KMS-11 (cell line): ENCODE measurements at regions not wholly inside any gene's neighbourhood (a gene's known extent, or its start where the extent isn't known, plus 50 kb on each side); places are given as distances from the start of the nearest gene placed in this dataset.

Source experiments
- H2AFZ ChIP-seq: fragments of 200-600 bp; sonication (generic); 2 replicates; pipeline ENCODE4 v1.6.1; 2016; ENCODE audit warnings: antibody characterized with exemption, mixed run types, low read depth
- H3K27ac ChIP-seq: fragments of 200-600 bp; sonication (generic); 2 replicates; pipeline ENCODE4 v1.6.1; 2016; ENCODE audit warnings: mild to moderate bottlenecking, mixed run types
- H3K27me3 ChIP-seq: fragments of 200-600 bp; sonication (generic); 2 replicates; pipeline ENCODE4 v1.6.1; 2017; ENCODE audit warnings: mild to moderate bottlenecking, low read depth, mixed run types, moderate library complexity; ENCODE audit not compliant: insufficient read depth
- H3K36me3 ChIP-seq: fragments of 200-600 bp; sonication (generic); 2 replicates; pipeline ENCODE4 v1.6.1; 2017; ENCODE audit warnings: mild to moderate bottlenecking, mixed run types; ENCODE audit not compliant: insufficient read depth
- H3K4me1 ChIP-seq: fragments of 200-600 bp; sonication (generic); 2 replicates; pipeline ENCODE4 v1.6.1; 2016; ENCODE audit warnings: mild to moderate bottlenecking, low read depth, mixed run types; ENCODE audit not compliant: poor library complexity, severe bottlenecking
- H3K4me2 ChIP-seq: fragments of 200-600 bp; sonication (generic); 2 replicates; pipeline ENCODE4 v1.7.0; 2016; ENCODE audit warnings: mild to moderate bottlenecking, mixed run types
- H3K4me3 ChIP-seq: fragments of 200-600 bp; sonication (generic); IDR thresholded peaks from 2 replicates; pipeline ENCODE4 v1.6.1; 2017; ENCODE audit warnings: low read depth, low read length, mixed read lengths; ENCODE audit not compliant: insufficient read depth
- H3K79me2 ChIP-seq: fragments of 200-600 bp; sonication (generic); 2 replicates; pipeline ENCODE4 v1.6.1; 2016; ENCODE audit warnings: low read depth, mixed run types; ENCODE audit not compliant: insufficient read depth
- H3K9ac ChIP-seq: fragments of 200-600 bp; sonication (generic); 2 replicates; pipeline ENCODE4 v1.6.1; 2016; ENCODE audit warnings: mild to moderate bottlenecking, mixed run types
- H4K20me1 ChIP-seq: fragments of 200-600 bp; sonication (generic); 2 replicates; pipeline ENCODE4 v1.6.1; 2016; ENCODE audit warnings: mild to moderate bottlenecking, mixed run types; ENCODE audit not compliant: insufficient read depth
- TF ChIP-seq, protein P1 (sequence below): fragments of 200-600 bp; sonication (generic); conservative IDR thresholded peaks from 2 replicates; pipeline ENCODE4 v1.6.1; 2017; ENCODE audit warnings: low read depth, mild to moderate bottlenecking, antibody characterized with exemption, low read length, moderate library complexity, mixed read lengths

DNA sequence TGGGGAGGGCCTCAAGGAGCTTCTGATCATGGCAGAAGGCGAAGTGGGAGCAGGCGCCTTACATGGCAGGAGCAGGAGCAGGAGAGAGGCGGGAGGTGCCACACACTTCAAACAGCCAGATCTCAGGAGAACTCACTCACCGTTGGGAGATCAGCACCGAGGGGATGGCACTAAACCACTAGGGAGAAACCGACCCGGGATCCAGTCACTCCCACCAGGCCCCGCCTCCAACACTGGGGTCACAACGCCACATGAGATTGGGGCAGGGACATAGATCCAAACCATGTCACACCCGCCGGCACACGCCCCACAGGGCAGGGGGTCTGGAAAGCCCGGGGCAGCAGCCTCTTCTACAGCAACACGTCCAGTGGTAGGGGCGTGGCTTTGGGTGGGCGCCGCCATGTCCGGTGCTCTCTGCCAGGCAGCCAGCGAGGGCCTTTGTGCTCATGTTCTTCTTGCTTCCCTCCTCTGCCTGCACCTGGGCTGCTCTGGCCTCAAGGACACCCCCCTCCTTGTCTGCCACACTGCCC lies 233.8 kb upstream of the SHH start:
- Histone ChIP-seq H3K9ac (no peak overlapping the region), H3K4me1 (no peaks in the 10 kb centered on the region), H4K20me1 (no peaks in the 10 kb centered on the region), H3K4me2 (no peak overlapping the region), H3K79me2 (no peaks in the 10 kb centered on the region), H3K4me3 (no peak overlapping the region), H2AFZ (no peak overlapping the region), H3K27ac (no peak overlapping the region), H3K36me3 (no peaks in the 10 kb centered on the region), H3K27me3 (peaks cover 4% of the 10 kb centered on the region; the same call in 1 of the 2 replicates)
- TF ChIP-seq, protein P1, sequence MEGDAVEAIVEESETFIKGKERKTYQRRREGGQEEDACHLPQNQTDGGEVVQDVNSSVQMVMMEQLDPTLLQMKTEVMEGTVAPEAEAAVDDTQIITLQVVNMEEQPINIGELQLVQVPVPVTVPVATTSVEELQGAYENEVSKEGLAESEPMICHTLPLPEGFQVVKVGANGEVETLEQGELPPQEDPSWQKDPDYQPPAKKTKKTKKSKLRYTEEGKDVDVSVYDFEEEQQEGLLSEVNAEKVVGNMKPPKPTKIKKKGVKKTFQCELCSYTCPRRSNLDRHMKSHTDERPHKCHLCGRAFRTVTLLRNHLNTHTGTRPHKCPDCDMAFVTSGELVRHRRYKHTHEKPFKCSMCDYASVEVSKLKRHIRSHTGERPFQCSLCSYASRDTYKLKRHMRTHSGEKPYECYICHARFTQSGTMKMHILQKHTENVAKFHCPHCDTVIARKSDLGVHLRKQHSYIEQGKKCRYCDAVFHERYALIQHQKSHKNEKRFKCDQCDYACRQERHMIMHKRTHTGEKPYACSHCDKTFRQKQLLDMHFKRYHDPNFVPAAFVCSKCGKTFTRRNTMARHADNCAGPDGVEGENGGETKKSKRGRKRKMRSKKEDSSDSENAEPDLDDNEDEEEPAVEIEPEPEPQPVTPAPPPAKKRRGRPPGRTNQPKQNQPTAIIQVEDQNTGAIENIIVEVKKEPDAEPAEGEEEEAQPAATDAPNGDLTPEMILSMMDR: no peak

DNA sequence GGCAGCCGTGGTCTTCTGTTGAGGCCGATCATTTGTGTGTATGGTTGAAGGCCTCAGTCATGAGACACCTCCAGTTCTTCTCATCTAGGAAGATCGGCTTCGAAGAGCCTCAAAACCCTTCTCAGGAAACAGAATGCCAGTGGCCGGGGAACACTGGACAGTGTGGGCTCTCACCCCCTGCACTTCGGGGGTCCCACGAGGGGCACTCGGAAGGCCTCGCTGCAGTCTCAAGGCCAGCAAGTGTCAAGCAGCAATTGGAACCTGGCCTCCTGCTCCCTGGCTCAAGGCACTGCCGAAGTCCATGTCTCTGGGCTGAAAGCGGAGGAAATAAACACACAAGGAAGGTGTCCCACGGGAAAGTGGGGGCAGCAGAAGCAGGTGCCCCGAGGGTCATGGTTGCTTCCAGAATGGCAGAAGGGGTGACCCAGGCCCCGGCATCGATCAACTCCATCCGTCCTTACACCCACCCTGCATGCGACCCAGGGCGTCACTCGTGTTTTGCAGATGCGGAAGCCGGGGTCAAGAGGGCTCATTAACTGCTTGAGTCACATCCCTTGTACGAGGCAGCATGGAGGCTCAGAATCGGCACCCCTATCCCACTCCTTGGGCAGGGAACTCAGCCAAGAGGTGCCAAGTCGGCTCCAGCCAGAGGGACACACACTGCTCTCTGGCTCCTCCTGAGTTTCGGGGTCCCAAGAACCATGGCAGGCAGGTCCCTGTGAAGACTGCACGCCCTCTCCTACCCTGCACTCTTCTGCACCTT lies 231.3 kb upstream of the SHH start:
- Histone ChIP-seq H3K27me3 (peaks cover 4% of the 10 kb centered on the region; the same call in 1 of the 2 replicates), H4K20me1 (no peaks in the 10 kb centered on the region), H3K36me3 (no peaks in the 10 kb centered on the region), H3K4me2 (no peak overlapping the region), H3K4me1 (no peaks in the 10 kb centered on the region), H3K4me3 (no peak overlapping the region), H3K27ac (no peak overlapping the region), H3K9ac (no peak overlapping the region), H2AFZ (no peak overlapping the region), H3K79me2 (no peaks in the 10 kb centered on the region)
- TF ChIP-seq, protein P1: no peak

DNA sequence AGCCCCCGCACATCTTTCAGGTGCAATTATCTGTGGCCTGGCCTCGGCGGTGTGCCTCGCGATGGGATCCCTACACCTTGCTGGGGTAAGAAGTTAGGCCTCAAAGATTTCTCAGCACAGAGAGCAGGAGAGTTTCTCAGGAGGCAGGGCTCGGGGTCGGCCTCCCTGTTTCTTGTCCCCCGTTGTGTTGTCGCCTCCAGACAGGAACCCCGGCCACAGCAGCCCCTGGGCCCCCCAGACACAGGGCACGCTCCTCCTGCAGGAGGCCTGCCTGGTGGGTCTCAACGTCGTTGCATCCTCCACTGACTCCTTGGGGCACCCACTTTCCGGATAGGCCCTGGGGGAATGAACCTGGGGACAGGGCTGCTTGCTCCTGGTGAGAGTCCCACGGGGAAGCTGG lies 229.1 kb upstream of the SHH start:
- no peaks in the 10 kb centered on the region for H4K20me1 ChIP-seq
- no peaks in the 10 kb centered on the region for H3K79me2 ChIP-seq
- H3K9ac ChIP-seq: no peak overlapping the region
- H2AFZ ChIP-seq: no peak overlapping the region
- no peaks in the 10 kb centered on the region for H3K4me1 ChIP-seq
- H3K27me3 ChIP-seq: no peaks in the 10 kb centered on the region
- H3K4me3 ChIP-seq: no peak overlapping the region
- H3K27ac ChIP-seq: no peak overlapping the region
- no peak overlapping the region for H3K4me2 ChIP-seq
- TF ChIP-seq, protein P1: no peak
- no peaks in the 10 kb centered on the region for H3K36me3 ChIP-seq

DNA sequence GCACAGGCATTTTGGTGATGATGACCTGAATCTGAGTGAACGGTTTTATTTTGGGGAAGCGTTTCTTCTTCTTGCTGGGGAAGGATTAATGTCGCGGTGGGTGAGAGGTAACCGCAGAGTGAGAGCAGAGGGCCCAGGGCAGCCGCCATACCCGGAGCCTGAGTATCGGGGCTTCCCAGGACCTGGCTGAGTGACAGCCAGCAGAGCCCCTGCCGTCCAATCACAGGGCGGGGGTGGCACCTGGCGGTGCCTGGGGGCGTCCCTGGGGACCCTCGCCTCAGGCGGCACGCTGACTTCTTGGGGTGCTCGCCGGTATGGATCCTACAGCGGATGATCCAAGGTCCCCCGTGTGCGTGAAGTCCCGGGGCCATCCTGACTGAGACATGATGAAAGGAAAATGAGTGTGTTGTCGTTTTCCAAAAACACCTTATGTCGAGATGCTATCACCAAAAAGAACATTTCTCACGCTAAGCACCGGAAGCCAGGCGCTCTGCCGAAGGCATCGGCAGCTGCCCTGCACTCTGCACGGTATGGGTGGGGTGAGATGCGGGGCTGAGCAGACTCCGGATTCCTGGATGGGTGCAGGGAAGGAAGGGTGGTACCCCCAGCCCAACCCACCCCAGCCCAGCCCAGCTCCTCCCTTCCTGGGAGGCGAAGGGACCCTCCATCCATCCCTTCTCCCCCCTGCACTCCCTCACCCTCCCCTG lies 227.9 kb upstream of the SHH start:
- no peak overlapping the region for H3K4me2 ChIP-seq
- no peak overlapping the region for H3K9ac ChIP-seq
- no peaks in the 10 kb centered on the region for H3K27me3 ChIP-seq
- TF ChIP-seq, protein P1: no peak
- no peak overlapping the region for H3K4me3 ChIP-seq
- H4K20me1 ChIP-seq: no peaks in the 10 kb centered on the region
- H3K4me1 ChIP-seq: no peaks in the 10 kb centered on the region
- H2AFZ ChIP-seq: no peak overlapping the region
- H3K36me3 ChIP-seq: no peaks in the 10 kb centered on the region
- H3K79me2 ChIP-seq: no peaks in the 10 kb centered on the region
- no peak overlapping the region for H3K27ac ChIP-seq
